ENCODE measurements at regions not wholly inside any gene's neighbourhood (a gene's known extent, or its start where the extent isn't known, plus 50 kb on each side); places are given as distances from the start of the nearest gene placed in this dataset.

DNA sequence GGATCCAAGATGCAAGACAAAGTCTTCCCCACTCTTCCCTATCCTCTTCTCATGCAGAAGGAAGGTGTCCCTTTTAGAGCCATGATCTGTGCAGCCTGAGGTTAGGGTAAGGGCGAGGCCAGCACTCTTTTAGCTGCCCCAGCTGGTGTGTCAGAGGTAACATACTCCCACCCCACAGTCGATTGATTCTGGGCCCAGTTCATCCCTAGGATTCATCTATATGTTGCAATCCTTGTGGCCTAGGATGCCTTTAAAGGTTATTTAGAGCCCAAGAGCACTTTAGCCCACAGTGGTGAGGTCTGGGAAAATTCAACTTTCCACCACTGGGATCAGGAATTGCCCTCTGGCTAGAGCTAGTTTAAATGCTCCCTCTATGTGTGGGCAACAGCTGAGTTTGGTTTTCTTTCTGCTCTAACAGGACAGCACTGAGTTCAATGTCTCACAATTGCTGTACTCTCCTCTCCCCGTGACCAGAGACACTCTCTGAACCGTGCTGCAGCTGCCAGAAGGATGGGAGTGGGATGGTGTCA lies 201.3 kb upstream of the SERP2 start:
- TF ChIP-seq GATA2 (IDR thresholded peaks at IDR 0.05; ENCODE audit: low read depth, low read length) (no peak), GATA3 (IDR thresholded peaks at IDR 0.05; ENCODE audit: low read depth, low read length) (no peak)
